K562 (cell line): ENCODE measurements at regions not wholly inside any gene's neighbourhood (a gene's known extent, or its start where the extent isn't known, plus 50 kb on each side); places are given as distances from the start of the nearest gene placed in this dataset.

Source experiments
- ATAC-seq: fragments of 200-7000 bp; cut with Tn5 transposase; 3 replicates; pipeline ENCODE4 v1.9.1; 2020; ENCODE audit warnings: moderate library complexity
- BruUV-seq: library from RNA; stranded (reverse); fragments of 400-500 nt; replicated peaks from 2 replicates; lab custom pipeline; 2021; lab: Mats Ljungman, UMichigan
- CTCF ChIA-PET: fragments of 300-600 bp; formaldehyde crosslinking; extraction: SDS; loops from one replicate; lab custom pipeline; 2021; ENCODE audit warnings: low intra/inter-chr PET ratio; lab: Yijun Ruan, JAX
- POLR2A ChIA-PET: fragments of 300-600, 350-650 bp; sonication (Branson Sonifier 250); formaldehyde crosslinking; extraction: SDS; loops from one replicate; lab custom pipeline; 2021; ENCODE audit warnings: antibody characterized with exemption, inconsistent platforms; lab: Yijun Ruan, JAX
- DNase-seq, 4 experiments: peaks; one replicate each; pipeline versions ENCODE4 v3.0.0 to v3.0.0-alpha.2; 2011 to 2018; ENCODE audit warnings: low spot score in 3 of 4, mixed read lengths in 3 of 4; ENCODE audit errors: extremely low read depth in 1 of 4
- FAIRE-seq: peaks from 2 replicates; lab custom pipeline; 2011; peaks lifted over from hg19 to GRCh38; lab: Jason Lieb, UNC
- H2AFZ ChIP-seq: 2 replicates; pipeline ENCODE4 v1.6.0; 2011; ENCODE audit warnings: low read depth, low read length, control low read depth, inconsistent platforms
- H3K27ac ChIP-seq: fragments of 200-600 bp; 3 replicates; pipeline ENCODE4 v1.8.0; 2011; ENCODE audit warnings: low read depth, mild to moderate bottlenecking, control low read depth, inconsistent platforms, low read length, moderate library complexity, mixed read lengths; ENCODE audit errors: extremely low read depth
- H3K27me3 ChIP-seq, 2 experiments: fragments of 300-600 bp in 1 of 2; 2 replicates in 1 of 2; 3 replicates in 1 of 2; pipeline versions ENCODE4 v1.6.0 to v1.8.0; 2011; ENCODE audit warnings: inconsistent platforms in 2 of 2, low read length in 2 of 2, mild to moderate bottlenecking in 1 of 2, mixed read lengths in 1 of 2, moderate library complexity in 1 of 2; ENCODE audit not compliant: control insufficient read depth in 2 of 2, insufficient read depth in 2 of 2
- H3K36me3 ChIP-seq: fragments of 300-600 bp; 3 replicates; pipeline ENCODE4 v1.8.0; 2011; ENCODE audit warnings: mild to moderate bottlenecking, low read length, inconsistent platforms; ENCODE audit not compliant: control insufficient read depth, insufficient read depth
- H3K4me1 ChIP-seq, 2 experiments: fragments of 200-600 bp in 1 of 2; replicated peaks in 1 of 2; 2 replicates in 1 of 2; 3 replicates in 1 of 2; pipeline versions ENCODE4 v1.5.1 to v1.8.0; 2011; ENCODE audit warnings: inconsistent platforms in 2 of 2, low read length in 2 of 2, mild to moderate bottlenecking in 1 of 2, mixed read lengths in 1 of 2, moderate library complexity in 1 of 2; ENCODE audit not compliant: control insufficient read depth in 2 of 2, insufficient read depth in 2 of 2
- H3K4me2 ChIP-seq: 2 replicates; pipeline ENCODE4 v1.6.1; 2011; ENCODE audit warnings: low read length, control low read depth, inconsistent platforms, mixed read lengths; ENCODE audit not compliant: insufficient read depth
- H3K4me3 ChIP-seq: fragments of 200-600 bp; sonication (generic), shearing (Covaris generic); 2 replicates; pipeline ENCODE4 v1.5.1; 2016; ENCODE audit warnings: control low read depth, inconsistent platforms
- H3K79me2 ChIP-seq: fragments of 200-600 bp; 3 replicates; pipeline ENCODE4 v1.8.0; 2011; ENCODE audit warnings: low read length, inconsistent platforms; ENCODE audit not compliant: control insufficient read depth, insufficient read depth
- H3K9ac ChIP-seq, 2 experiments: 2 replicates each; pipeline versions ENCODE4 v1.6.0 to v1.6.1; 2011; ENCODE audit warnings: low read depth in 2 of 2, low read length in 2 of 2, control low read depth in 1 of 2, inconsistent platforms in 1 of 2, mild to moderate bottlenecking in 1 of 2, mixed read lengths in 1 of 2; ENCODE audit not compliant: insufficient read depth in 1 of 2
- H3K9me1 ChIP-seq: one replicate; pipeline ENCODE4 v1.6.0; 2011; ENCODE audit warnings: inconsistent platforms, mild to moderate bottlenecking, low read length, moderate library complexity; ENCODE audit not compliant: control insufficient read depth, insufficient read depth
- H3K9me3 ChIP-seq: replicated peaks from 2 replicates; pipeline ENCODE4 v1.5.1; 2011; ENCODE audit warnings: low read depth, low read length, inconsistent platforms; ENCODE audit not compliant: control insufficient read depth, insufficient read depth
- H4K20me1 ChIP-seq: replicated peaks from 2 replicates; pipeline ENCODE4 v1.6.1; 2011; ENCODE audit warnings: low read length, inconsistent platforms, mixed read lengths; ENCODE audit not compliant: control insufficient read depth, insufficient read depth
- BCL6 ChIP-seq: fragments of 250-450 bp; sonication (Bioruptor Pico); IDR thresholded peaks from 2 replicates; pipeline ENCODE4 v1.4.0; 2020
- CBFB ChIP-seq: sonication (generic); formaldehyde crosslinking; IDR thresholded peaks from 2 replicates; pipeline ENCODE4 v1.4.0; 2020; ENCODE audit warnings: mild to moderate bottlenecking, missing genetic modification reagents
- GATAD2A ChIP-seq: fragments of 450-650 bp; IDR thresholded peaks from 2 replicates; pipeline ENCODE4 v1.6.1; 2017
- HCFC1 ChIP-seq: IDR thresholded peaks from 2 replicates; pipeline ENCODE4 v1.6.1; 2012; ENCODE audit warnings: low read depth, low read length, improper control_type of control experiment
- MEIS2 ChIP-seq: fragments of 450-650 bp; IDR thresholded peaks from 2 replicates; pipeline ENCODE4 v1.6.1; 2014; ENCODE audit warnings: mild to moderate bottlenecking; ENCODE audit not compliant: partially characterized antibody
- RERE ChIP-seq: sonication (generic); formaldehyde crosslinking; IDR thresholded peaks from 2 replicates; pipeline ENCODE4 v1.8.0; 2023; ENCODE audit warnings: missing genetic modification reagents, mild to moderate bottlenecking, borderline replicate concordance
- ZBTB40 ChIP-seq, 2 experiments: fragments of 450-650 bp in 1 of 2; sonication (generic) in 1 of 2; formaldehyde crosslinking in 1 of 2; IDR thresholded peaks; 2 replicates each; pipeline versions ENCODE4 v1.7.1 to v1.9.0; 2016 to 2022; ENCODE audit warnings: inconsistent platforms in 1 of 2, mild to moderate bottlenecking in 1 of 2, missing genetic modification reagents in 1 of 2
- whole genome bisulfite sequencing: fragments of 100-300 bp; shearing (Covaris generic); methylation state at CpG from one replicate; pipeline ENCODE4 v1.1.6; 2016; ENCODE audit warnings: low coverage, mixed read lengths; ENCODE audit not compliant: insufficient coverage; ENCODE audit errors: missing lambda C conversion rate; 5-methylcytosine and 5-hydroxymethylcytosine counted together
- in situ Hi-C: fragments of 300-500 bp; cut with MboI; formaldehyde crosslinking; loops from 4 replicates; pipeline ENCODE4 v1.15.0; 2018; ENCODE audit warnings: inconsistent platforms, mixed read lengths
- intact Hi-C: fragments of 100-400 bp; cut with micrococcal nuclease; formaldehyde crosslinking; loops from 2 replicates; pipeline ENCODE4 v1.14.2; 2022

GRCh38 chr15:48003441-48003840 is 117.3 kb upstream of the SLC24A5 start (continued):
- TF ChIP-seq ZBTB40 (IDR thresholded peaks at IDR 0.05) (no peak), ZBTB40 (CRISPR knock-in tag; IDR thresholded peaks at IDR 0.05) (no peak)

GRCh38 chr15:48005077-48005476 is 115.7 kb upstream of the SLC24A5 start:
- H2AFZ ChIP-seq = no peak overlapping the region
- H3K79me2 ChIP-seq = no peaks in the 10 kb centered on the region
- no peaks in the 10 kb centered on the region for H4K20me1 ChIP-seq
- ATAC-seq (no peak), FAIRE-seq (no peak), DNase-seq (no peak)
- no peaks in the 10 kb centered on the region for H3K36me3 ChIP-seq
- CTCF ChIA-PET = no interaction called here
- no peak overlapping the region for H3K4me3 ChIP-seq
- H3K27ac ChIP-seq = no peak overlapping the region
- no TSS peak for BruUV-seq
- no peaks in the 10 kb centered on the region for H3K27me3 ChIP-seq
- intact Hi-C loops (no loop called here), in situ Hi-C loops (no loop called here)
- H3K4me2 ChIP-seq = no peak overlapping the region
- H3K4me1 ChIP-seq = no peaks in the 10 kb centered on the region
- POLR2A ChIA-PET = no interaction called here
- H3K9me1 ChIP-seq = no peaks in the 10 kb centered on the region
- H3K9me3 ChIP-seq = no peaks in the 10 kb centered on the region
- no peak overlapping the region for H3K9ac ChIP-seq
- 0% methylated on average over 1 of the region's 1 CpG for WGBS
- TF ChIP-seq GATAD2A (no peak), MEIS2 (no peak), BCL6 (no peak), HCFC1 (no peak), CBFB (no peak), RERE (CRISPR knock-in tag) (no peak)
